ENCODE measurements at regions not wholly inside any gene's neighbourhood (a gene's known extent, or its start where the extent isn't known, plus 50 kb on each side); places are given as distances from the start of the nearest gene placed in this dataset.

- H3K9ac ChIP-seq (ENCODE audit: low read length): no peak overlapping the region
- H3K4me2 ChIP-seq (ENCODE audit: low read depth, low read length, poor library complexity, severe bottlenecking): no peak overlapping the region
- no peak overlapping the region for H3K4me3 ChIP-seq (ENCODE audit: insufficient read depth, low read length, poor library complexity, severe bottlenecking)
- H3K27ac ChIP-seq (ENCODE audit: low read depth, low read length): no peak overlapping the region
- H2AFZ ChIP-seq (ENCODE audit: low read depth, low read length, severe bottlenecking): no peak overlapping the region
- H3K9me2 ChIP-seq (replicated peaks; ENCODE audit: insufficient read depth, low read length): no peaks in the 10 kb centered on the region
- H3K9me3 ChIP-seq (ENCODE audit: insufficient read depth, low read length): no peaks in the 10 kb centered on the region
- H3F3A ChIP-seq (ENCODE audit: insufficient read depth): no peaks in the 10 kb centered on the region
- no peaks in the 10 kb centered on the region for H3K79me2 ChIP-seq (ENCODE audit: insufficient read depth, low read length)
- no peaks in the 10 kb centered on the region for H3K27me3 ChIP-seq (ENCODE audit: low read length)
- H4K20me1 ChIP-seq (ENCODE audit: low read depth, low read length): no peaks in the 10 kb centered on the region
- H3K36me3 ChIP-seq (ENCODE audit: low read length): no peaks in the 10 kb centered on the region
- TF ChIP-seq EZH2phosphoT487 (conservative IDR thresholded peaks at IDR 0.05; ENCODE audit: low read length): no peak
- TF ChIP-seq, protein P1, sequence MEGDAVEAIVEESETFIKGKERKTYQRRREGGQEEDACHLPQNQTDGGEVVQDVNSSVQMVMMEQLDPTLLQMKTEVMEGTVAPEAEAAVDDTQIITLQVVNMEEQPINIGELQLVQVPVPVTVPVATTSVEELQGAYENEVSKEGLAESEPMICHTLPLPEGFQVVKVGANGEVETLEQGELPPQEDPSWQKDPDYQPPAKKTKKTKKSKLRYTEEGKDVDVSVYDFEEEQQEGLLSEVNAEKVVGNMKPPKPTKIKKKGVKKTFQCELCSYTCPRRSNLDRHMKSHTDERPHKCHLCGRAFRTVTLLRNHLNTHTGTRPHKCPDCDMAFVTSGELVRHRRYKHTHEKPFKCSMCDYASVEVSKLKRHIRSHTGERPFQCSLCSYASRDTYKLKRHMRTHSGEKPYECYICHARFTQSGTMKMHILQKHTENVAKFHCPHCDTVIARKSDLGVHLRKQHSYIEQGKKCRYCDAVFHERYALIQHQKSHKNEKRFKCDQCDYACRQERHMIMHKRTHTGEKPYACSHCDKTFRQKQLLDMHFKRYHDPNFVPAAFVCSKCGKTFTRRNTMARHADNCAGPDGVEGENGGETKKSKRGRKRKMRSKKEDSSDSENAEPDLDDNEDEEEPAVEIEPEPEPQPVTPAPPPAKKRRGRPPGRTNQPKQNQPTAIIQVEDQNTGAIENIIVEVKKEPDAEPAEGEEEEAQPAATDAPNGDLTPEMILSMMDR (IDR thresholded peaks at IDR 0.05; ENCODE audit: insufficient read depth, low read length, poor library complexity, severe bottlenecking): no peak
Observed at GRCh38 chr13:50682002-50682401, 161.5 kb downstream of the DLEU7 start.

GRCh38 chr13:50682966-50683365, 160.5 kb downstream of the DLEU7 start:
- TF ChIP-seq, protein P1 (IDR thresholded peaks at IDR 0.05; ENCODE audit: insufficient read depth, low read length, poor library complexity, severe bottlenecking): no peak
- TF ChIP-seq EZH2phosphoT487 (conservative IDR thresholded peaks at IDR 0.05; ENCODE audit: low read length): no peak
- H3K27ac ChIP-seq (ENCODE audit: low read depth, low read length): no peak overlapping the region
- H2AFZ ChIP-seq (ENCODE audit: low read depth, low read length, severe bottlenecking): no peak overlapping the region
- H3K9ac ChIP-seq (ENCODE audit: low read length): no peak overlapping the region
- H3K4me3 ChIP-seq (ENCODE audit: insufficient read depth, low read length, poor library complexity, severe bottlenecking): no peak overlapping the region
- H3K36me3 ChIP-seq (ENCODE audit: low read length): no peaks in the 10 kb centered on the region
- H3K4me2 ChIP-seq (ENCODE audit: low read depth, low read length, poor library complexity, severe bottlenecking): no peak overlapping the region
- no peaks in the 10 kb centered on the region for H3K27me3 ChIP-seq (ENCODE audit: low read length)
- H4K20me1 ChIP-seq (ENCODE audit: low read depth, low read length): no peaks in the 10 kb centered on the region
- no peaks in the 10 kb centered on the region for H3K9me2 ChIP-seq (replicated peaks; ENCODE audit: insufficient read depth, low read length)
- no peaks in the 10 kb centered on the region for H3K9me3 ChIP-seq (ENCODE audit: insufficient read depth, low read length)
- H3K79me2 ChIP-seq (ENCODE audit: insufficient read depth, low read length): no peaks in the 10 kb centered on the region
- no peaks in the 10 kb centered on the region for H3F3A ChIP-seq (ENCODE audit: insufficient read depth)

GRCh38 chr13:50684366-50684765, 159.1 kb downstream of the DLEU7 start:
- Histone ChIP-seq H3K9me2 (replicated peaks; ENCODE audit: insufficient read depth, low read length) (no peaks in the 10 kb centered on the region), H2AFZ (ENCODE audit: low read depth, low read length, severe bottlenecking) (no peak overlapping the region), H3F3A (ENCODE audit: insufficient read depth) (no peaks in the 10 kb centered on the region), H3K4me2 (ENCODE audit: low read depth, low read length, poor library complexity, severe bottlenecking) (no peak overlapping the region), H3K27ac (ENCODE audit: low read depth, low read length) (no peak overlapping the region), H3K36me3 (ENCODE audit: low read length) (no peaks in the 10 kb centered on the region), H4K20me1 (ENCODE audit: low read depth, low read length) (no peaks in the 10 kb centered on the region), H3K27me3 (ENCODE audit: low read length) (no peaks in the 10 kb centered on the region), H3K9ac (ENCODE audit: low read length) (no peak overlapping the region), H3K4me3 (ENCODE audit: insufficient read depth, low read length, poor library complexity, severe bottlenecking) (no peak overlapping the region), H3K79me2 (ENCODE audit: insufficient read depth, low read length) (no peaks in the 10 kb centered on the region), H3K9me3 (ENCODE audit: insufficient read depth, low read length) (no peaks in the 10 kb centered on the region)
- TF ChIP-seq, protein P1 (IDR thresholded peaks at IDR 0.05; ENCODE audit: insufficient read depth, low read length, poor library complexity, severe bottlenecking): no peak
- no peak for TF ChIP-seq EZH2phosphoT487 (conservative IDR thresholded peaks at IDR 0.05; ENCODE audit: low read length)

Measured in SU-DHL-6 (cell line).